HUES48 (cell line): ENCODE measurements at regions not wholly inside any gene's neighbourhood (a gene's known extent, or its start where the extent isn't known, plus 50 kb on each side); places are given as distances from the start of the nearest gene placed in this dataset.
"Not testable (repeated sequence)": the region's sequence is repeated elsewhere in the genome, so short reads cannot be mapped to it uniquely, and the experiment has no call there.

ENCODE experiments used
- H3K27ac ChIP-seq: one replicate; pipeline ENCODE4 v1.7.0; 2013; ENCODE audit warnings: low read depth, low read length, inconsistent platforms
- H3K27me3 ChIP-seq: 2 replicates; pipeline ENCODE4 v1.6.1; 2013; ENCODE audit warnings: mild to moderate bottlenecking, low read length; ENCODE audit not compliant: control insufficient read depth, insufficient read depth
- H3K36me3 ChIP-seq: 2 replicates; pipeline ENCODE4 v1.6.1; 2013; ENCODE audit warnings: low read length; ENCODE audit not compliant: control insufficient read depth, insufficient read depth
- H3K4me1 ChIP-seq: 2 replicates; pipeline ENCODE4 v1.6.1; 2013; ENCODE audit warnings: mild to moderate bottlenecking, low read length; ENCODE audit not compliant: control insufficient read depth, insufficient read depth
- H3K4me3 ChIP-seq: 2 replicates; pipeline ENCODE4 v1.5.1; 2013; ENCODE audit warnings: mild to moderate bottlenecking, low read depth, low read length
- H3K9ac ChIP-seq: 2 replicates; pipeline ENCODE4 v1.6.1; 2013; ENCODE audit warnings: mild to moderate bottlenecking, low read depth, low read length, moderate library complexity
- H3K9me3 ChIP-seq: 2 replicates; pipeline ENCODE4 v1.6.1; 2013; ENCODE audit warnings: low read length; ENCODE audit not compliant: control insufficient read depth, insufficient read depth

- not testable (repeated sequence) for H3K4me1 ChIP-seq, H3K27me3 ChIP-seq, H3K27ac ChIP-seq, H3K9ac ChIP-seq, H3K4me3 ChIP-seq, H3K9me3 ChIP-seq, H3K36me3 ChIP-seq
Observed at GRCh38 chr12:90792718-90793117, 162.3 kb downstream of the CCER1 start.

GRCh38 chr12:90791445-90791844, 163.5 kb downstream of the CCER1 start:
- no peaks in the 10 kb centered on the region for H3K27me3 ChIP-seq
- H3K4me1 ChIP-seq: no peaks in the 10 kb centered on the region
- H3K4me3 ChIP-seq: no peak overlapping the region
- H3K9ac ChIP-seq: no peak overlapping the region
- no peak overlapping the region for H3K27ac ChIP-seq
- H3K36me3 ChIP-seq: no peaks in the 10 kb centered on the region
- no peaks in the 10 kb centered on the region for H3K9me3 ChIP-seq

GRCh38 chr12:90790747-90791146, 164.2 kb downstream of the CCER1 start:
- no peaks in the 10 kb centered on the region for H3K27me3 ChIP-seq
- H3K4me1 ChIP-seq: no peaks in the 10 kb centered on the region
- no peak overlapping the region for H3K9ac ChIP-seq
- H3K4me3 ChIP-seq: no peak overlapping the region
- H3K9me3 ChIP-seq: 0 out of 2 replicates have a peak, but pooled peaks cover 3% of the 10 kb centered on the region
- H3K36me3 ChIP-seq: no peaks in the 10 kb centered on the region
- H3K27ac ChIP-seq: no peak overlapping the region

GRCh38 chr12:90773491-90773890, 181.5 kb downstream of the CCER1 start:
- H3K27ac ChIP-seq: no peak overlapping the region
- H3K27me3 ChIP-seq: no peaks in the 10 kb centered on the region
- no peak overlapping the region for H3K9ac ChIP-seq
- no peaks in the 10 kb centered on the region for H3K36me3 ChIP-seq
- no peaks in the 10 kb centered on the region for H3K4me1 ChIP-seq
- peaks cover 6% of the 10 kb centered on the region for H3K9me3 ChIP-seq
- no peak overlapping the region for H3K4me3 ChIP-seq

GRCh38 chr12:90770861-90771260, 184.1 kb downstream of the CCER1 start:
- H3K27ac ChIP-seq: no peak overlapping the region
- H3K4me1 ChIP-seq: no peaks in the 10 kb centered on the region
- H3K9ac ChIP-seq: no peak overlapping the region
- no peak overlapping the region for H3K4me3 ChIP-seq
- H3K9me3 ChIP-seq: no peaks in the 10 kb centered on the region
- no peaks in the 10 kb centered on the region for H3K27me3 ChIP-seq
- no peaks in the 10 kb centered on the region for H3K36me3 ChIP-seq

GRCh38 chr12:90757957-90758356, 197.0 kb downstream of the CCER1 start:
- Histone ChIP-seq H3K9me3 (no peaks in the 10 kb centered on the region), H3K9ac (no peak overlapping the region), H3K4me1 (no peaks in the 10 kb centered on the region), H3K27ac (no peak overlapping the region), H3K4me3 (no peak overlapping the region), H3K27me3 (no peaks in the 10 kb centered on the region), H3K36me3 (no peaks in the 10 kb centered on the region)

GRCh38 chr12:90745211-90745610, 209.8 kb downstream of the CCER1 start:
- Histone ChIP-seq H3K27me3 (no peaks in the 10 kb centered on the region), H3K9me3 (peaks cover 4% of the 10 kb centered on the region; the same call in 1 of the 2 replicates), H3K36me3 (no peaks in the 10 kb centered on the region), H3K9ac (no peak overlapping the region), H3K4me1 (no peaks in the 10 kb centered on the region), H3K4me3 (no peak overlapping the region), H3K27ac (no peak overlapping the region)

- H3K27ac ChIP-seq: no peak overlapping the region
- no peaks in the 10 kb centered on the region for H3K27me3 ChIP-seq
- H3K4me1 ChIP-seq: no peaks in the 10 kb centered on the region
- peaks cover 4% of the 10 kb centered on the region; the same call in 1 of the 2 replicates for H3K9me3 ChIP-seq
- no peaks in the 10 kb centered on the region for H3K36me3 ChIP-seq
- no peak overlapping the region for H3K9ac ChIP-seq
- no peak overlapping the region for H3K4me3 ChIP-seq
Observed at GRCh38 chr12:90741611-90742010, 213.4 kb downstream of the CCER1 start.

- Histone ChIP-seq H3K4me1 (no peaks in the 10 kb centered on the region), H3K36me3 (no peaks in the 10 kb centered on the region), H3K27me3 (no peaks in the 10 kb centered on the region), H3K9ac (no peak overlapping the region), H3K4me3 (no peak overlapping the region), H3K9me3 (no peaks in the 10 kb centered on the region), H3K27ac (no peak overlapping the region)
Observed at GRCh38 chr12:90729736-90730135, 225.2 kb downstream of the CCER1 start.

GRCh38 chr12:90712671-90713070, 242.3 kb downstream of the CCER1 start:
- Histone ChIP-seq H3K27me3 (no peaks in the 10 kb centered on the region), H3K9ac (no peak overlapping the region), H3K27ac (no peak overlapping the region), H3K4me3 (no peak overlapping the region), H3K9me3 (no peaks in the 10 kb centered on the region), H3K36me3 (no peaks in the 10 kb centered on the region), H3K4me1 (no peaks in the 10 kb centered on the region)

- Histone ChIP-seq H3K27ac (no peak overlapping the region), H3K27me3 (no peaks in the 10 kb centered on the region), H3K9me3 (no peaks in the 10 kb centered on the region), H3K9ac (no peak overlapping the region), H3K4me1 (no peaks in the 10 kb centered on the region), H3K4me3 (no peak overlapping the region), H3K36me3 (no peaks in the 10 kb centered on the region)
Observed at GRCh38 chr12:90710711-90711110, 244.3 kb downstream of the CCER1 start.

- H3K9ac ChIP-seq: no peak overlapping the region
- no peak overlapping the region for H3K27ac ChIP-seq
- H3K27me3 ChIP-seq: no peaks in the 10 kb centered on the region
- no peaks in the 10 kb centered on the region for H3K4me1 ChIP-seq
- no peaks in the 10 kb centered on the region for H3K9me3 ChIP-seq
- H3K4me3 ChIP-seq: no peak overlapping the region
- H3K36me3 ChIP-seq: no peaks in the 10 kb centered on the region
Observed at GRCh38 chr12:90706036-90706435, 248.9 kb downstream of the CCER1 start.
